GM18873 (cell line): ENCODE measurements at regions not wholly inside any gene's neighbourhood (a gene's known extent, or its start where the extent isn't known, plus 50 kb on each side); places are given as distances from the start of the nearest gene placed in this dataset.

ENCODE experiments used
- ATAC-seq: cut with Tn5 transposase; IDR thresholded peaks from one replicate; pipeline ENCODE4 v1.9.1; 2021; ENCODE audit warnings: mild to moderate bottlenecking, moderate library complexity, moderate number of reproducible peaks; ENCODE audit not compliant: unreplicated experiment, low FRiP score

DNA sequence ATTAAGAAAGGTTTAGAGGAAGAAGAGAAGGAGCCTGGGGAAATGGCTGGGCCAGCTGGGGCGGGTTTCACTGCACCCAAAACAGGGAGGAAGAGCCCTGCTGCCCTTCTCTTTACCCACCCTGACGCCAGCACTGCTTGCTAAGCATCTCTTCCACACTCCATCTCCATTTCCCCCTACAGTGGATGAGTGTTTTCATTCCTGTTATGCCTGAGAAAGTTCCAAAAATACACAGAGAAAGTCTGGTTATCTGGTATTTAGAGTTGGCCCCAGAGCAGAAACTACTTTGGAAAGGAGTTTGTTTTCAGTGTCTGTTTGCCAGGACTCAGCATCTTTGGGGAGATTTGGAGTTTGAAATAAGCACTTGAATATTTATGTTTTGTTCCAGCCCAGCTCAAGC is 451.0 kb downstream of the SLC4A3 start:
- ATAC-seq: no peak

- ATAC-seq: no peak
These were observed 452.2 kb downstream of the SLC4A3 start for GRCh38 chr2:220079595-220079994.

DNA sequence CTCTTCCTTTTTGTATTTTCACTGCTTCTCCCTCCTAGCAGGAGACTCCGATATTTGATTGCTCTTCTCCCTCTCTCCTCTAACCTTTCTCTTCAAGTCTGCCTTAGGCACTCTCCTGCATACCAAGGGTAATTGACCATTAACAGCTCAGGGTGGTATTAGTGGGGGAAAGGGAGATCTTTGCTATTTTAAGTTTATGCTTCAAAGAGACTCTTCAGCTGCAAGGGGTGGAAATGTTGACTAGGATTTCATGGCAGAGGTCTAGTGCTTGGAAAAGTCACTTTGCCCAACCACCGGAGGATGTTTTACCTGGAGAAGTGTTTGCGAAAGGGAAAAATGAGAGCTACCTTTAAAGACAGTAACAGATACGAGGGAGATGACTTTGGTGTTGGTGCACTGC is 453.7 kb downstream of the SLC4A3 start:
- no peak for ATAC-seq

DNA sequence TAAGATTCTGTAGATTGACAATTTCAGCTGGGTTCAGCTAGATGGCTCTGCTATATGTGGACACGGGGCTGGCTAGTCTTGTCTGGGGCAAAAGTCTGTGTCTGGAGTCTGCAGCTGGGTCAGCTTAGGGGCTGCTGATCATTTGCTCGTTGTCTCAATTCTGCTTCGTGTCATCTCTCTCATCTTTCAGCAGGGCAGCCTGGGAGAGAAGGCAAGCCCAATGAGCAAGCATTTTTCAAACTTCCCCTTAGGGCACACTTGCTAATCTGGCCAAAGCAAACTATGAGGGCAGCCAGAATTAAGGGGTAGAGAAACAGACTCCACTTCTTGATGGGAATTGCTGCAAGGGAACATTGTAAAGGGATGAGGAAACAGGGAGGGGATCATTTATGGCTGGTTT is 462.6 kb downstream of the SLC4A3 start:
- ATAC-seq: no peak

- no peak for ATAC-seq
These were observed 469.0 kb downstream of the SLC4A3 start for GRCh38 chr2:220096406-220096805.

GRCh38 chr2:220101980-220102379 is 474.6 kb downstream of the SLC4A3 start:
- no peak for ATAC-seq

DNA sequence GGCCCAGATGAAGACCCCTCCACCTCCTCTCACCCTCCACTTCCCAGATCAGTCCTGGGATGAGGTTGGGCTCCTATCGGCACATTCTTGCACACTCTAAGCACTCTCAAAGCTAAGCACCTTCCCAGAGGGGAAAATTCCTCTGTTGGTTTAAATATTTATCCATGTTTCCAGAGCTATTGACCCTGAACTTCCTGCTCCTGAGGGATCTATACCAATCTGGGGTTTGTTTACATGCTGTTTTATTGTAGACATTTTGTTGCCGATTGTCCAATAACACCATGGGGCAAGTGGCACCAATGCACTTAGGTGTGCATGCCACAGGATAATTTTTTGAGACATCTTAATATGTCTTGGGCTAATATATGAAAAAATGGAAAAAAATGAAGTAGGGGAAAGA is 476.2 kb downstream of the SLC4A3 start:
- ATAC-seq: no peak

DNA sequence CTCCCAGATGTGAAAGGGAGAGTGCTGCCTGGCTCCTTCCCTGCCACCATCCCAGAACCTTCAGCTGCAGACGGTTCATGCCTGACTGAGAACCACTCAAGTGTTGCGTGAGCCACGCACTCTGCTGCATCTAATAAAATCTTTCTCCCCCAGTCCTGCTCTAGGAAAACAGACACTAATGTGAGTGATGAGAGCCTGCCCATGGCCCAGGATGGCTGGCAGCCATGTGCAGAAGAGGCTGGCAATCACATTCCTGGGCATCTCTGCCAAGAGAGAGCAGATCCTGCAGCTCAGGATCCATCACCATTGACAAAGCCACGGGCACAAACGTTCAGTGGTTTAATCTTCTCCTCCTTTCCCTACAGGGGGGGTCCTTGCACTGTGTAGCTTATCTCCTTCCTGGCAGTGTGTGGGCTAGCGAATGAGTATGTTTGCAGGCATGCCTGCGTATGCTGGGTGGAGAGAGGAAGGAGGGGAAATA is 477.5 kb downstream of the SLC4A3 start:
- ATAC-seq: no peak

GRCh38 chr2:220106065-220106464 is 478.6 kb downstream of the SLC4A3 start:
- no peak for ATAC-seq

GRCh38 chr2:220107380-220107791 is 480.0 kb downstream of the SLC4A3 start:
- no peak for ATAC-seq

GRCh38 chr2:220114443-220114842 is 487.0 kb downstream of the SLC4A3 start:
- no peak for ATAC-seq

DNA sequence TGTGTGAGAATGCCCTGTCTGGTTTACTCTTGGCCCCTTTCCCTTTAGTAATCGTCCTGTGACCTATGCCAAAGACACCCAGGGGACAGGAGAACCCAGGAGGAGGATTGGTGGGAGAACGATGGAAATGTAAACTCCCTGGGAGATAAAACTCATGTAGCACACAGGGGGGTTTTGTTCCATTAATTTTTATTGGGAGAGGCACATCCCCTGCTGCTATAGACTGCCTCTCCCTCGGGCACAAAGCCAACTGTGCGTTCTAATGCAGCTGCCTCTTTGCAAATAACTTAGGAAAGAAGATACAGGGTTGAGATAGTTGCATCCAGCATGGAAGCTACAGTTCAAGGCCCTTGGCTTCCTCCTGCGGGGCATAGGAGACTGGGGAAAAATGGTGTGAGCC is 489.6 kb downstream of the SLC4A3 start:
- ATAC-seq: no peak

DNA sequence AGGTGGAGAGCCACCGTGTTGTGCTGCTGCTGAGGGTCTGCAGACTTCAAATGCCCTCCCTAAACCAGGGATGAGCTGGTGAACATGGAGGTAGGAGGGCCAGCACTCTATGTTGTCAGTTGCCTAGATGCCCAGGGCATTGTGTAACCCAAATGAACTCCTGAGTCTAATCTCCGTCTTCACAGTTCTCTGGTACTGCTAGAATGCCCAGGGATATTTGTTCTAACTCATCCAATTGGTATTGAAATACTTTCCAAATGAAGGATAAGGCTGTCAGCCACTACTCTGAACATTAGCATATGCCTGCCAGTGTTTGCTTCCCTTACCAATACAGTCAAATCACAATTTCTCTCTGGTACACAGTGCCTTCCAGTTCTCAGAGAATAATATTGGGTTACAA is 492.6 kb downstream of the SLC4A3 start:
- ATAC-seq: no peak

- ATAC-seq: no peak
These were observed 496.3 kb downstream of the SLC4A3 start for GRCh38 chr2:220123751-220124150.

GRCh38 chr2:220125551-220125950 is 498.1 kb downstream of the SLC4A3 start:
- ATAC-seq: no peak

GRCh38 chr2:220127311-220127710 is 499.9 kb downstream of the SLC4A3 start:
- no peak for ATAC-seq

DNA sequence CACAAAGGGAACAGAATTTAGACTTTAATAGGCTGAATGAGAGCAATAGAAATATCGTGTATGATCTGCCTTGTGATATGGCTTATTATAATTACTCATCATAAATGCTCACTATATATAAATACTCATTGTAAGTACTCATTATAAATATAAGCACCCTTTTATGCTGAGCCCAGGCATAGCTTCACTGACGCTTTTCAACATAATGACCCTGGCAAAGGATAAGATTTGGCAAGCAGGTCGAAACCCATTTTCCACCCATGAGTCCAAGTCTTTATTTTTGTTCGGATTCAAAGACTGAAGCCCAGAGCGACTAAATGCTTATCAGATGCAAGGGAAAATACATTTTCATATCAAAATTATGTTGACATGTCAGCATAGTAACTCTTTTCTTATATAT is 500.4 kb downstream of the SLC4A3 start:
- ATAC-seq: no peak

GRCh38 chr2:220129391-220129790 is 502.0 kb downstream of the SLC4A3 start:
- no peak for ATAC-seq

DNA sequence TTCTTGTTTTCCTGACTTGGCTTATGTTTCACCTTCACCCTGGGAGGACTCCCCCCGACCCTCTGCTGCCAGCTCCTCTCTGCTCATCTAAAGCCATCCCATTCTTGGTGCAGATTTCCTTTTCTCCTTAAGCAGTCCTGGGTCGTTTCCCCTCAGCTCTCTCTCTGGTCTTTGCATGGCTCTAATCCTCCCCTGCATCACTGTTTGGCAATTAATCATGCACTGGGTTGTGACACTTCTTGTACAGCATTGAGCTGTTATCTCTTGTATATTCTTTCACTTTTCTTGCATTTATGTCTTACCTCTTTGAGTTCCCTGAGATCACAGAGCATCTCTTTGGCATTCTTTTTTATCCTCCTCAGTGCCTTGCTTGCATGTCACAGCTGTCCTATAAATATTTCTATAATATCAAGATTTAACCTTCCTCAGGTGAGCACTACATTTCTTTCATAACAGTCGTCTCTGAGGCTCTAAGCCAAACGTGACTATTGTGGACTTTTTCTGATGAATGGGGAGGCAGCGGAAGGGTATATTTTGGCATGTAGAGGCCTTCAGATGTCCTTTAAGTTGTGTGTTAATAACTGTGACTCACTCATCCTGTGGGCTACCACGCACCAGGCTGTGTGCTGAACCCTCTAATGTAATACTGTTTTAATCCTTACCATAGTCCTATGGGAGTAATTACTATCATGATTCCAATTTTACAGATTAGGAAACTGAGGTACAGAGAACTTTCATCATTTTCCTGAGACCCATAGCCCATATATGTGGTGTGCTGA is 507.5 kb downstream of the SLC4A3 start:
- ATAC-seq: no peak

DNA sequence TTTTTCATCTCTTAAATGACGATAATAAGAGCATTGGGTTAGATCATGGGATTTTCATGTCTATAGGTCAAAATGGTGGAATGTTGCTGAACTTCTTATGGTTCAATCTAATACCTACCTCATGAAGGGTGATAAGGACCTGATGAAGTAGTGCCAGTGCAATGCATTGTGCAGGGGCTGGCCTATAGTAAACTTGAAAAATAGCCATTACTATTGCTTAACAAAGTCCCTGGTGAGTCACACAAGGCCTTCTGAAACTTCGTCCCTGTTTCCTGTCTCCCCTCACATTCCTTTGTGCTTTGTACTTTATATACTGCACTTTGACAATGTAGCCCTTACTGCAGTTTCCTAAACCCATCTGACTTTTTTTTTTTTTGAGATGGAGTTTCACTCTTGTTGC is 515.9 kb downstream of the SLC4A3 start:
- no peak for ATAC-seq

GRCh38 chr2:220144411-220144810 is 517.0 kb downstream of the SLC4A3 start:
- ATAC-seq: no peak
